ENCODE measurements at regions not wholly inside any gene's neighbourhood (a gene's known extent, or its start where the extent isn't known, plus 50 kb on each side); places are given as distances from the start of the nearest gene placed in this dataset.

DNA sequence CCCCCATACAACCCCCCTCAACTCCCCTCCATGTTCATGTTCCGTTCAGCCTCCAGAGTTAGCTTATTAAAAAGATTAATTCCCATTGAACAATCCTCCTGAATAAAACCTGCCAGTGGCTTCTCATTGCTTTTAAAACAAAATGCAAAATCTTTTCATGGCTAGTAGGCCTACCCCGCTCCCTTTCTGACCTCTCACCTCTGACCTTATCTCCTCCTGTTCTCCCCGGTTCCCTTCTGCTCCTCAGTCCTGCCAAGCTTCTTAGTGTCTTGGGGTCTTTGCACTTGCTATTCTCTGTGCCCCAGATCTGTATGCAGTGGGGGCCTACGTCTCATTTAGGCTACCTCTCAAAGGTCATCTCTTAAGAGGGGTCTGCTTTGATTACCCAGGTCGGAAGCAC, 64.3 kb downstream of the RHOB start:
- TF ChIP-seq, protein P1, sequence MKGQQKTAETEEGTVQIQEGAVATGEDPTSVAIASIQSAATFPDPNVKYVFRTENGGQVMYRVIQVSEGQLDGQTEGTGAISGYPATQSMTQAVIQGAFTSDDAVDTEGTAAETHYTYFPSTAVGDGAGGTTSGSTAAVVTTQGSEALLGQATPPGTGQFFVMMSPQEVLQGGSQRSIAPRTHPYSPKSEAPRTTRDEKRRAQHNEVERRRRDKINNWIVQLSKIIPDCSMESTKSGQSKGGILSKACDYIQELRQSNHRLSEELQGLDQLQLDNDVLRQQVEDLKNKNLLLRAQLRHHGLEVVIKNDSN (IDR thresholded peaks at IDR 0.05): no peak
- TF ChIP-seq, protein P2, sequence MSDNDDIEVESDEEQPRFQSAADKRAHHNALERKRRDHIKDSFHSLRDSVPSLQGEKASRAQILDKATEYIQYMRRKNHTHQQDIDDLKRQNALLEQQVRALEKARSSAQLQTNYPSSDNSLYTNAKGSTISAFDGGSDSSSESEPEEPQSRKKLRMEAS (IDR thresholded peaks at IDR 0.05): no peak
- TF ChIP-seq YY1 (IDR thresholded peaks at IDR 0.05; ENCODE audit: low read depth) (no peak), NFIC (IDR thresholded peaks at IDR 0.05) (no peak), TAF1 (IDR thresholded peaks at IDR 0.05; ENCODE audit: low read depth) (no peak)
- TF ChIP-seq, protein P3, sequence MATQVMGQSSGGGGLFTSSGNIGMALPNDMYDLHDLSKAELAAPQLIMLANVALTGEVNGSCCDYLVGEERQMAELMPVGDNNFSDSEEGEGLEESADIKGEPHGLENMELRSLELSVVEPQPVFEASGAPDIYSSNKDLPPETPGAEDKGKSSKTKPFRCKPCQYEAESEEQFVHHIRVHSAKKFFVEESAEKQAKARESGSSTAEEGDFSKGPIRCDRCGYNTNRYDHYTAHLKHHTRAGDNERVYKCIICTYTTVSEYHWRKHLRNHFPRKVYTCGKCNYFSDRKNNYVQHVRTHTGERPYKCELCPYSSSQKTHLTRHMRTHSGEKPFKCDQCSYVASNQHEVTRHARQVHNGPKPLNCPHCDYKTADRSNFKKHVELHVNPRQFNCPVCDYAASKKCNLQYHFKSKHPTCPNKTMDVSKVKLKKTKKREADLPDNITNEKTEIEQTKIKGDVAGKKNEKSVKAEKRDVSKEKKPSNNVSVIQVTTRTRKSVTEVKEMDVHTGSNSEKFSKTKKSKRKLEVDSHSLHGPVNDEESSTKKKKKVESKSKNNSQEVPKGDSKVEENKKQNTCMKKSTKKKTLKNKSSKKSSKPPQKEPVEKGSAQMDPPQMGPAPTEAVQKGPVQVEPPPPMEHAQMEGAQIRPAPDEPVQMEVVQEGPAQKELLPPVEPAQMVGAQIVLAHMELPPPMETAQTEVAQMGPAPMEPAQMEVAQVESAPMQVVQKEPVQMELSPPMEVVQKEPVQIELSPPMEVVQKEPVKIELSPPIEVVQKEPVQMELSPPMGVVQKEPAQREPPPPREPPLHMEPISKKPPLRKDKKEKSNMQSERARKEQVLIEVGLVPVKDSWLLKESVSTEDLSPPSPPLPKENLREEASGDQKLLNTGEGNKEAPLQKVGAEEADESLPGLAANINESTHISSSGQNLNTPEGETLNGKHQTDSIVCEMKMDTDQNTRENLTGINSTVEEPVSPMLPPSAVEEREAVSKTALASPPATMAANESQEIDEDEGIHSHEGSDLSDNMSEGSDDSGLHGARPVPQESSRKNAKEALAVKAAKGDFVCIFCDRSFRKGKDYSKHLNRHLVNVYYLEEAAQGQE (IDR thresholded peaks at IDR 0.05; ENCODE audit: low read depth): no peak

DNA sequence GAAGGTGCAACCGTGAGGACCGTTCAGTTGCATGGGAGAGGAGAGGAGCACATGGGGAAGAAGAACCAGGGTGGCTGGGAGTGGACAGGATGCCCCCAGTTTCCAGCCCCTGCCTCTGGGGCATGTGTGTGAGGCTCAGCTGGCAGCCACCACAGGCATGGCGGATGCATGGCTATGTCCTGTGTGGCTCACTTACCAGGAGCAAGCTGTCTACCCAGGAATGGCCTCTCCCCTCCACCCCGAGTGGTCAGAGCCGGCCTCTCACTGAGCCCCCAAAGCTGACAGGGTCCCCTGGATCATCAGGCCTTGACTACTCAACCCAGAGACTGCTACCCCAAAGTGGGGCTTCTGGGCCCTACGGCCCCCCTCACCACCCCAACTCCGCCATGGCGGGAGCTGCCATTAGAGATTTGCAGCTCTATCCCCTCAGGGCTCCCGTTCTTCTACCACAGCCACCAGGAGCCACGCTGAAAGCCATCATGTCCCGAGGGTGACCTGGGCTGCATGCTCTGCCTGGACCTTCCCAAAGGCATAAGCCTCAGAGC, 65.3 kb downstream of the RHOB start:
- TF ChIP-seq TAF1 (IDR thresholded peaks at IDR 0.05; ENCODE audit: low read depth) (no peak), EGR1 (IDR thresholded peaks at IDR 0.05) (no peak), NFIC (IDR thresholded peaks at IDR 0.05) (no peak), RAD21 (IDR thresholded peaks at IDR 0.05; ENCODE audit: low read depth) (no peak), ZBTB7A (IDR thresholded peaks at IDR 0.05; ENCODE audit: low read depth) (no peak)

DNA sequence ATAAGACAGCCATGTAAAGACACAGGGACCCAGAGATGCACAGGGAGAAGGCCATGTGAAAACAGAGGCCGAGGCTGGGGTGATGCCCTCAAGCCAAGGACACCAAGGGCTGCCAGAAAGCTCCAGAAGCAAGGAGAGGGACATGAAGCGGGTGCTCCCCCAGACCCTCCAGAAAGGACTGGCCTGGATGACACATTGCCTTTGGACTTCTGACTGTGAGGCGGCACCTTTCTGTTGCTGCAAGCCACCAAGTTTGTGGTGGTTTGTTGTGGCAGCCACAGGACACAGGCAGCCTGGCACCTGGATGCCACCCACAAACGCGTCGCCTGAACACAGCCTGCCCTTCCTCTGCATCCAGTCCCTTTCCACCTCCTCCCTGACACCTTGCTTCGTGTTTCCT, 67.1 kb downstream of the RHOB start:
- TF ChIP-seq TCF12 (IDR thresholded peaks at IDR 0.05; ENCODE audit: low read depth): no peak
- no peak for TF ChIP-seq EGR1 (IDR thresholded peaks at IDR 0.05)
- TF ChIP-seq FOXM1 (IDR thresholded peaks at IDR 0.05; ENCODE audit: borderline replicate concordance, low read depth): no peak
- TF ChIP-seq, protein P2 (IDR thresholded peaks at IDR 0.05): no peak
- TF ChIP-seq EP300 (IDR thresholded peaks at IDR 0.05; ENCODE audit: borderline replicate concordance): no peak
- TF ChIP-seq RAD21 (IDR thresholded peaks at IDR 0.05; ENCODE audit: low read depth): no peak
- TF ChIP-seq TAF1 (IDR thresholded peaks at IDR 0.05; ENCODE audit: low read depth): no peak

DNA sequence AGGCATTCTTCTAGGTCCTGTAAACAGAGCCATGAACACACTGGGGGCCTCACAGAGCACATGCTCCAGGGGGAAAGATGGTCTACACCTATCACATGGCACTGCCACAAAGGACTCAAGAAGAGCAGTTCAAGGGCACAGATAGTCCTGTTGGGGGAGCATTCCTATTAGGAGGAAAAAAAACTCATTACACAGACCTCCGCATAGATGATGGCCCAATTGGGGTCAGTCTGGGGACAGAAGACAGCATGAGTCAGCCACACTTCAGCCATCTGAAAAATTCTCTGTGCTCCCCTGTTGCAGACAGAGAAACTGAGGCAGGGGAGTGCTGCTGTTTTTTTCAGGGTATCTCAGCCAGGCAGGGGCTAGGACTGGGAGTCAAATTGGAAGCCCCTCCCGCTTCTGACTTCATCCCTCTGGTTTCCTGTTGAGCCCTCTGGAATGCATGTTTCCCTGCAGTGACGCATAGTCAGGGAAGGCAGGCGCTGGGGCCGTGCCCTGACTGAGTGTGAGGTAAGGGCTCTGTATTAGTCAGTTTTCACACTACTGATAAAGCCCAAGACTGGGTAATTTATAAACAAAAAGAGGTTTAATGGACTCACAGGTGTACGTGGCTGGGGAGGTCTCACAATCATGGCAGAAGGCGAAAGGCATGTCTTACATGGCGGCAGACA, 67.9 kb downstream of the RHOB start:
- TF ChIP-seq TEAD4 (IDR thresholded peaks at IDR 0.05): no peak
- TF ChIP-seq, protein P2 (IDR thresholded peaks at IDR 0.05): no peak
- TF ChIP-seq CREB1 (IDR thresholded peaks at IDR 0.05; ENCODE audit: low read depth): no peak
- TF ChIP-seq EGR1 (IDR thresholded peaks at IDR 0.05): no peak
- TF ChIP-seq TCF12 (IDR thresholded peaks at IDR 0.05; ENCODE audit: low read depth): no peak
- TF ChIP-seq FOXM1 (IDR thresholded peaks at IDR 0.05; ENCODE audit: borderline replicate concordance, low read depth): no peak
- TF ChIP-seq, protein P3 (IDR thresholded peaks at IDR 0.05; ENCODE audit: low read depth): no peak
- no peak for TF ChIP-seq CEBPB (IDR thresholded peaks at IDR 0.05)
- no peak for TF ChIP-seq YY1 (IDR thresholded peaks at IDR 0.05; ENCODE audit: low read depth)
- no peak for TF ChIP-seq RAD21 (IDR thresholded peaks at IDR 0.05; ENCODE audit: low read depth)
- no peak for TF ChIP-seq TAF1 (IDR thresholded peaks at IDR 0.05; ENCODE audit: low read depth)
- TF ChIP-seq NFIC (IDR thresholded peaks at IDR 0.05): no peak
- no peak for TF ChIP-seq ZBTB7A (IDR thresholded peaks at IDR 0.05; ENCODE audit: low read depth)
- TF ChIP-seq EP300 (IDR thresholded peaks at IDR 0.05; ENCODE audit: borderline replicate concordance): no peak
- TF ChIP-seq, protein P1 (IDR thresholded peaks at IDR 0.05): no peak

DNA sequence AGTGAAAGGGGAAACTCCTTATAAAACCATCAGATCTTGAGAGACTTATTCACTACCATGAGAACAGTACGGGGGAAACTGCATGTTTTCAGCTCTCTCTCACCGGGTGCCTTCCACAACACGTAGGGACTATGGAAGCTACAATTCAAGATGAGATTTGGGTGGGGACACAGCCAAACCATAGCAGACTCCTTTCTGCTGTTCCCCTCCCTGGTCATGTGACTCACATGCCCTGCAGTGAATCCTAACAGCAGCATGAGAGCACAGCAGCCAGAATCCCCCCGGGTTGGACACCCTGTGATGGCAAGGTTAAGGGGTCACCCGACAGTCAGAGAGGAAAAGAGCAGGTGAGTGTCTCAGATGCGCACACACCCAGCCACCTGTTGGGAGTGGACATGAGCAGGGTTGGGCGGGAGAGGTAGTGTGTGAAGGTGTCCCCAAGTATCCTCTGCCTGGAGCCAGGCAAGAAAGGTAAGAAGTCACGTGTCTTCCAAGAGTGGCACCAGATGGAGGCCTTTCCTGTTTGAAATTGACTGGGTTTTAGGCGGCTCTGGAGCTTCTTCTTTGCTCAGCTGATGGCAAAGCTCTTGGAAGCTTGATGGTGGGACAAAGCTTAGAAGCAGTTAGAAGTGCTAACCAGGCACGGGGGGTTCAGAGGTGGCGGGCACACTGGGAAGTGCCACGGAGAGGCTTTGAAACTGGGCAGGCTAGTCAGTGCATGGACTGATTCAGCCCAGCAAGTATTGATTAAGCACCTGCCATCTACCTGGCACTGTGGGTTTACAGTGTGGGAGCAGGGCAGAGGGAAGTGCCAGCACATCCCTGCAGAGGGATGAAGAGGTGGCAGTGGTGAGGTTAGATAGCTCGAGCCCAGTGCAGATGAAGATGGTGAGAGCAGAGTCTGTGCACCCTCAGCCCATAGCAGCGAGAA, 68.7 kb downstream of the RHOB start:
- TF ChIP-seq, protein P1 (IDR thresholded peaks at IDR 0.05): peak; percentile 17; the same call in 1 of the 2 replicates
- no peak for TF ChIP-seq CEBPB (IDR thresholded peaks at IDR 0.05)
